SK-N-SH (cell line): ENCODE measurements at regions not wholly inside any gene's neighbourhood (a gene's known extent, or its start where the extent isn't known, plus 50 kb on each side); places are given as distances from the start of the nearest gene placed in this dataset.

Experiments
- CTCF ChIA-PET: fragments of 300-600, 350-600 bp; formaldehyde crosslinking; extraction: SDS; loops from one replicate; lab custom pipeline; 2021; lab: Yijun Ruan, JAX
- POLR2A ChIA-PET: fragments of 350-600 bp; sonication (Branson Sonifier 250); formaldehyde crosslinking; extraction: SDS; loops from one replicate; lab custom pipeline; 2020; ENCODE audit warnings: antibody characterized with exemption, inconsistent platforms; lab: Yijun Ruan, JAX
- DNase-seq: peaks from one replicate; pipeline ENCODE4 v3.0.0; 2012
- H2AFZ ChIP-seq: fragments of 200-600 bp; sonication (generic); 2 replicates; pipeline ENCODE4 v1.8.1; 2016; ENCODE audit warnings: antibody characterized with exemption, mild to moderate bottlenecking, low read depth
- H3F3A ChIP-seq: fragments of 200-600 bp; sonication (generic); replicated peaks from 2 replicates; pipeline ENCODE3; 2016; ENCODE audit warnings: antibody characterized with exemption, mild to moderate bottlenecking; ENCODE audit not compliant: insufficient read depth
- H3K27ac ChIP-seq, 2 experiments: fragments of 200-500 bp in 1 of 2; fragments of 200-600 bp in 1 of 2; sonication (Bioruptor generic) in 1 of 2; sonication (generic), shearing (Covaris generic) in 1 of 2; 2 replicates each; pipeline versions ENCODE4 v1.5.1 to v1.6.1; 2014 to 2016; ENCODE audit warnings: low read depth in 2 of 2, inconsistent platforms in 1 of 2, low read length in 1 of 2, mild to moderate bottlenecking in 1 of 2, mixed read lengths in 1 of 2
- H3K27me3 ChIP-seq: fragments of 200-600 bp; sonication (generic), shearing (Covaris generic); 2 replicates; pipeline ENCODE4 v1.6.1; 2016; ENCODE audit warnings: mixed run types; ENCODE audit not compliant: insufficient read depth
- H3K36me3 ChIP-seq, 2 experiments: fragments of 200-500 bp in 1 of 2; fragments of 200-600 bp in 1 of 2; sonication (Bioruptor generic) in 1 of 2; sonication (generic) in 1 of 2; replicated peaks in 1 of 2; 2 replicates each; pipeline versions ENCODE3 to v1.5.1; 2014 to 2016; ENCODE audit warnings: low read length in 1 of 2, mild to moderate bottlenecking in 1 of 2; ENCODE audit not compliant: insufficient read depth in 2 of 2, control insufficient read depth in 1 of 2
- H3K4me1 ChIP-seq, 2 experiments: fragments of 200-500 bp in 1 of 2; fragments of 200-600 bp in 1 of 2; sonication (Bioruptor generic) in 1 of 2; sonication (generic), shearing (Covaris generic) in 1 of 2; 2 replicates each; pipeline versions ENCODE4 v1.5.1 to v1.6.1; 2014 to 2016; ENCODE audit warnings: low read depth in 1 of 2, low read length in 1 of 2, mixed run types in 1 of 2; ENCODE audit not compliant: insufficient read depth in 2 of 2, control insufficient read depth in 1 of 2
- H3K4me2 ChIP-seq: fragments of 200-600 bp; sonication (generic), shearing (Covaris generic); 2 replicates; pipeline ENCODE4 v1.6.1; 2017; ENCODE audit warnings: mixed run types
- H3K4me3 ChIP-seq, 2 experiments: fragments of 200-500 bp in 1 of 2; fragments of 200-600 bp in 1 of 2; sonication (Bioruptor generic) in 1 of 2; sonication (generic), shearing (Covaris generic) in 1 of 2; 2 replicates each; pipeline versions ENCODE4 v1.5.1 to v1.8.1; 2014 to 2016; ENCODE audit warnings: low read depth in 2 of 2, inconsistent platforms in 1 of 2, low read length in 1 of 2, mild to moderate bottlenecking in 1 of 2, mixed read lengths in 1 of 2, moderate library complexity in 1 of 2
- H3K79me2 ChIP-seq: fragments of 200-600 bp; sonication (generic); 2 replicates; pipeline ENCODE4 v1.8.1; 2017; ENCODE audit warnings: mild to moderate bottlenecking; ENCODE audit not compliant: insufficient read depth
- H3K9ac ChIP-seq: fragments of 200-600 bp; sonication (generic); 2 replicates; pipeline ENCODE4 v1.6.1; 2017; ENCODE audit warnings: mixed run types
- H3K9me2 ChIP-seq: fragments of 200-600 bp; sonication (generic); 2 replicates; pipeline ENCODE4 v1.6.1; 2017; ENCODE audit warnings: mixed run types
- H3K9me3 ChIP-seq: fragments of 200-600 bp; sonication (generic); 2 replicates; pipeline ENCODE4 v1.6.1; 2017; ENCODE audit warnings: mixed run types, mild to moderate bottlenecking, moderate library complexity
- H4K20me1 ChIP-seq: fragments of 200-600 bp; sonication (generic); 2 replicates; pipeline ENCODE4 v1.6.1; 2017; ENCODE audit warnings: mild to moderate bottlenecking, mixed run types; ENCODE audit not compliant: insufficient read depth
- CHD2 ChIP-seq: fragments of 150-350 bp; IDR thresholded peaks from 2 replicates; pipeline ENCODE4 v1.6.1; 2018; ENCODE audit warnings: low read length; ENCODE audit not compliant: partially characterized antibody
- ELF1 ChIP-seq: IDR thresholded peaks from 2 replicates; pipeline ENCODE4 v1.4.0; 2012
- EP300 ChIP-seq, 2 experiments: IDR thresholded peaks; 2 replicates each; pipeline versions ENCODE4 v1.4.0 to v1.6.1; 2012; ENCODE audit warnings: borderline replicate concordance in 1 of 2, low read depth in 1 of 2, low read length in 1 of 2
- EZH2phosphoT487 ChIP-seq: fragments of 200-600 bp; sonication (generic); IDR thresholded peaks from 2 replicates; pipeline ENCODE4 v1.6.1; 2017; ENCODE audit warnings: low read depth, mixed run types, mild to moderate bottlenecking, antibody characterized with exemption, moderate library complexity, borderline replicate concordance
- FOSL2 ChIP-seq: IDR thresholded peaks from 2 replicates; pipeline ENCODE4 v1.4.0; 2012; ENCODE audit warnings: low read depth, mild to moderate bottlenecking, moderate library complexity, borderline replicate concordance
- FOXM1 ChIP-seq: IDR thresholded peaks from 2 replicates; pipeline ENCODE4 v1.4.0; 2012; ENCODE audit warnings: low read depth, mild to moderate bottlenecking
- GATA2 ChIP-seq: sonication (generic); formaldehyde crosslinking; IDR thresholded peaks from 2 replicates; pipeline ENCODE4 v1.5.0; 2020; ENCODE audit warnings: mild to moderate bottlenecking, missing genetic modification reagents
- MEF2A ChIP-seq: IDR thresholded peaks from 2 replicates; pipeline ENCODE4 v1.4.0; 2012; ENCODE audit warnings: low read depth, borderline replicate concordance
- RAD21 ChIP-seq: IDR thresholded peaks from 2 replicates; pipeline ENCODE4 v1.6.1; 2012; ENCODE audit warnings: mild to moderate bottlenecking, low read length
- RFX5 ChIP-seq: IDR thresholded peaks from 2 replicates; pipeline ENCODE4 v1.6.1; 2012; ENCODE audit warnings: mild to moderate bottlenecking, improper control_type of control experiment, low read length
- RXRA ChIP-seq: IDR thresholded peaks from 2 replicates; pipeline ENCODE4 v1.4.0; 2012; ENCODE audit warnings: low read depth, mild to moderate bottlenecking, borderline replicate concordance
- SIN3A ChIP-seq: IDR thresholded peaks from 2 replicates; pipeline ENCODE4 v1.6.1; 2012; ENCODE audit warnings: low read depth, mild to moderate bottlenecking, low read length, moderate library complexity, borderline replicate concordance
- TAF1 ChIP-seq: IDR thresholded peaks from 2 replicates; pipeline ENCODE4 v1.6.1; 2012; ENCODE audit warnings: low read depth, mild to moderate bottlenecking, low read length, moderate library complexity, borderline replicate concordance
- TCF12 ChIP-seq: IDR thresholded peaks from 2 replicates; pipeline ENCODE4 v1.4.0; 2012
- TEAD4 ChIP-seq: IDR thresholded peaks from 2 replicates; pipeline ENCODE4 v1.4.0; 2012; ENCODE audit warnings: mild to moderate bottlenecking, borderline replicate concordance; ENCODE audit not compliant: insufficient read depth
- WGBS: methylation state at CpG from one replicate; pipeline ENCODE4 v1.1.6; 2017; ENCODE audit warnings: low lambda C conversion rate; 5-methylcytosine and 5-hydroxymethylcytosine counted together
- TF ChIP-seq, protein P1 (sequence below): fragments of 150-350 bp; IDR thresholded peaks from 2 replicates; pipeline ENCODE4 v1.6.1; 2016; ENCODE audit warnings: mild to moderate bottlenecking, low read depth, low read length
- TF ChIP-seq, protein P2 (sequence below): IDR thresholded peaks from 2 replicates; pipeline ENCODE4; 2012
- TF ChIP-seq, protein P3 (sequence below): fragments of 150-350 bp; IDR thresholded peaks from 2 replicates; pipeline ENCODE4 v1.6.1; 2017; ENCODE audit warnings: antibody characterized with exemption, low read length, low read depth, borderline replicate concordance
- TF ChIP-seq, protein P4 (sequence below): IDR thresholded peaks from 2 replicates; pipeline ENCODE4 v1.6.1; 2012; ENCODE audit warnings: mild to moderate bottlenecking, low read depth, low read length, moderate library complexity
- TF ChIP-seq, protein P5 (sequence below): IDR thresholded peaks from 2 replicates; pipeline ENCODE4 v1.4.0; 2012; ENCODE audit warnings: low read depth, borderline replicate concordance

DNA sequence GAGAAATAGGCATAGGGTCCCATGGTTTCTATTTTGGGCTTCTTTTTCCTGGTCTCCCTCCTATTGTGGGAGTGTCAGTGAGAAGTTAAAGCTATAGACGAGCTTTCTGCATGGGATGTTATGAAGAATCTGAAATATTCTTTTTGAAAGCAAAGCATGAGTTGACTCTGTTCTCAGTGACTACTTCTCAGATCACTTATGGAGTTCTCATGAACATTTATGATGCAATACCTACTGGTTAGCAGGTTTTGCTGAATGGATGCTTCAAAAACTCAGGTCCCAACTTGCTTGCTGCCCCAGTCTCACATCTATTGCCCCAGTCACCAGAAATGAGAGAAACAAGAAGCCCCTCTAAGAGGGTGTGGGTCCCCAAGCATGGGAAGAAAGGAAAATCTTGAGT lies 365.0 kb downstream of the HRH4 start:
- POLR2A ChIA-PET = no interaction called here
- WGBS = 22% methylated on average over 1 of the region's 1 CpG
- no peaks in the 10 kb centered on the region for H3K79me2 ChIP-seq
- H3K9ac ChIP-seq = no peak overlapping the region
- H2AFZ ChIP-seq = no peak overlapping the region
- no peak overlapping the region for H3K27ac ChIP-seq
- no peaks in the 10 kb centered on the region for H3K36me3 ChIP-seq
- H3K9me2 ChIP-seq = no peaks in the 10 kb centered on the region
- CTCF ChIA-PET = interaction anchor here (1.6 kb wide), 1 partner anchor 16 kb away, joined by 3 read pairs; no protein-coding TSS in a partner anchor
- TF ChIP-seq MEF2A (no peak), RAD21 (no peak)
- no peaks in the 10 kb centered on the region for H3K9me3 ChIP-seq
- H3K4me1 ChIP-seq = no peaks in the 10 kb centered on the region
- no peaks in the 10 kb centered on the region; the same call in 1 of the 2 replicates for H3K27me3 ChIP-seq
- no peak for DNase-seq
- no peak overlapping the region for H3K4me2 ChIP-seq
- no peak overlapping the region for H3K4me3 ChIP-seq
- no peaks in the 10 kb centered on the region for H4K20me1 ChIP-seq
- no peaks in the 10 kb centered on the region for H3F3A ChIP-seq

GRCh38 chr18:24826605-24827004 lies 366.2 kb downstream of the HRH4 start:
- H3K4me1 ChIP-seq = no peaks in the 10 kb centered on the region
- no peak overlapping the region for H2AFZ ChIP-seq
- H3K9me2 ChIP-seq = no peaks in the 10 kb centered on the region
- H3K27ac ChIP-seq = no peak overlapping the region
- POLR2A ChIA-PET = no interaction called here
- H3K4me3 ChIP-seq = no peak overlapping the region
- WGBS = 14% methylated on average over 2 of the region's 2 CpGs
- no peak overlapping the region for H3K9ac ChIP-seq
- CTCF ChIA-PET = no interaction called here
- TF ChIP-seq TEAD4 (no peak), FOXM1 (no peak), TCF12 (no peak), RXRA (no peak), RFX5 (no peak), EZH2phosphoT487 (no peak), FOSL2 (no peak), GATA2 (CRISPR knock-in tag) (no peak), RAD21 (no peak), SIN3A (no peak), TAF1 (no peak), CHD2 (no peak), ELF1 (no peak), EP300 (IDR thresholded peaks at IDR 0.05; ENCODE audit: borderline replicate concordance in 1 of 2, low read depth in 1 of 2, low read length in 1 of 2) (no peak)
- TF ChIP-seq, protein P1, sequence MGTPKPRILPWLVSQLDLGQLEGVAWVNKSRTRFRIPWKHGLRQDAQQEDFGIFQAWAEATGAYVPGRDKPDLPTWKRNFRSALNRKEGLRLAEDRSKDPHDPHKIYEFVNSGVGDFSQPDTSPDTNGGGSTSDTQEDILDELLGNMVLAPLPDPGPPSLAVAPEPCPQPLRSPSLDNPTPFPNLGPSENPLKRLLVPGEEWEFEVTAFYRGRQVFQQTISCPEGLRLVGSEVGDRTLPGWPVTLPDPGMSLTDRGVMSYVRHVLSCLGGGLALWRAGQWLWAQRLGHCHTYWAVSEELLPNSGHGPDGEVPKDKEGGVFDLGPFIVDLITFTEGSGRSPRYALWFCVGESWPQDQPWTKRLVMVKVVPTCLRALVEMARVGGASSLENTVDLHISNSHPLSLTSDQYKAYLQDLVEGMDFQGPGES = no peak
- TF ChIP-seq, protein P2, sequence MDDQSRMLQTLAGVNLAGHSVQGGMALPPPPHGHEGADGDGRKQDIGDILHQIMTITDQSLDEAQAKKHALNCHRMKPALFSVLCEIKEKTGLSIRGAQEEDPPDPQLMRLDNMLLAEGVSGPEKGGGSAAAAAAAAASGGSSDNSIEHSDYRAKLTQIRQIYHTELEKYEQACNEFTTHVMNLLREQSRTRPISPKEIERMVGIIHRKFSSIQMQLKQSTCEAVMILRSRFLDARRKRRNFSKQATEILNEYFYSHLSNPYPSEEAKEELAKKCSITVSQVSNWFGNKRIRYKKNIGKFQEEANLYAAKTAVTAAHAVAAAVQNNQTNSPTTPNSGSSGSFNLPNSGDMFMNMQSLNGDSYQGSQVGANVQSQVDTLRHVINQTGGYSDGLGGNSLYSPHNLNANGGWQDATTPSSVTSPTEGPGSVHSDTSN = no peak
- TF ChIP-seq, protein P3, sequence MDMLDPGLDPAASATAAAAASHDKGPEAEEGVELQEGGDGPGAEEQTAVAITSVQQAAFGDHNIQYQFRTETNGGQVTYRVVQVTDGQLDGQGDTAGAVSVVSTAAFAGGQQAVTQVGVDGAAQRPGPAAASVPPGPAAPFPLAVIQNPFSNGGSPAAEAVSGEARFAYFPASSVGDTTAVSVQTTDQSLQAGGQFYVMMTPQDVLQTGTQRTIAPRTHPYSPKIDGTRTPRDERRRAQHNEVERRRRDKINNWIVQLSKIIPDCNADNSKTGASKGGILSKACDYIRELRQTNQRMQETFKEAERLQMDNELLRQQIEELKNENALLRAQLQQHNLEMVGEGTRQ = no peak
- TF ChIP-seq, protein P4, sequence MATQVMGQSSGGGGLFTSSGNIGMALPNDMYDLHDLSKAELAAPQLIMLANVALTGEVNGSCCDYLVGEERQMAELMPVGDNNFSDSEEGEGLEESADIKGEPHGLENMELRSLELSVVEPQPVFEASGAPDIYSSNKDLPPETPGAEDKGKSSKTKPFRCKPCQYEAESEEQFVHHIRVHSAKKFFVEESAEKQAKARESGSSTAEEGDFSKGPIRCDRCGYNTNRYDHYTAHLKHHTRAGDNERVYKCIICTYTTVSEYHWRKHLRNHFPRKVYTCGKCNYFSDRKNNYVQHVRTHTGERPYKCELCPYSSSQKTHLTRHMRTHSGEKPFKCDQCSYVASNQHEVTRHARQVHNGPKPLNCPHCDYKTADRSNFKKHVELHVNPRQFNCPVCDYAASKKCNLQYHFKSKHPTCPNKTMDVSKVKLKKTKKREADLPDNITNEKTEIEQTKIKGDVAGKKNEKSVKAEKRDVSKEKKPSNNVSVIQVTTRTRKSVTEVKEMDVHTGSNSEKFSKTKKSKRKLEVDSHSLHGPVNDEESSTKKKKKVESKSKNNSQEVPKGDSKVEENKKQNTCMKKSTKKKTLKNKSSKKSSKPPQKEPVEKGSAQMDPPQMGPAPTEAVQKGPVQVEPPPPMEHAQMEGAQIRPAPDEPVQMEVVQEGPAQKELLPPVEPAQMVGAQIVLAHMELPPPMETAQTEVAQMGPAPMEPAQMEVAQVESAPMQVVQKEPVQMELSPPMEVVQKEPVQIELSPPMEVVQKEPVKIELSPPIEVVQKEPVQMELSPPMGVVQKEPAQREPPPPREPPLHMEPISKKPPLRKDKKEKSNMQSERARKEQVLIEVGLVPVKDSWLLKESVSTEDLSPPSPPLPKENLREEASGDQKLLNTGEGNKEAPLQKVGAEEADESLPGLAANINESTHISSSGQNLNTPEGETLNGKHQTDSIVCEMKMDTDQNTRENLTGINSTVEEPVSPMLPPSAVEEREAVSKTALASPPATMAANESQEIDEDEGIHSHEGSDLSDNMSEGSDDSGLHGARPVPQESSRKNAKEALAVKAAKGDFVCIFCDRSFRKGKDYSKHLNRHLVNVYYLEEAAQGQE = no peak
- TF ChIP-seq, protein P5, sequence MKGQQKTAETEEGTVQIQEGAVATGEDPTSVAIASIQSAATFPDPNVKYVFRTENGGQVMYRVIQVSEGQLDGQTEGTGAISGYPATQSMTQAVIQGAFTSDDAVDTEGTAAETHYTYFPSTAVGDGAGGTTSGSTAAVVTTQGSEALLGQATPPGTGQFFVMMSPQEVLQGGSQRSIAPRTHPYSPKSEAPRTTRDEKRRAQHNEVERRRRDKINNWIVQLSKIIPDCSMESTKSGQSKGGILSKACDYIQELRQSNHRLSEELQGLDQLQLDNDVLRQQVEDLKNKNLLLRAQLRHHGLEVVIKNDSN = no peak
- H3F3A ChIP-seq = no peaks in the 10 kb centered on the region
- no peak overlapping the region for H3K4me2 ChIP-seq
- H3K36me3 ChIP-seq = no peaks in the 10 kb centered on the region
- DNase-seq = no peak
- H3K79me2 ChIP-seq = no peaks in the 10 kb centered on the region
- H3K27me3 ChIP-seq = no peaks in the 10 kb centered on the region; the same call in 1 of the 2 replicates
- no peaks in the 10 kb centered on the region for H3K9me3 ChIP-seq
- no peaks in the 10 kb centered on the region for H4K20me1 ChIP-seq
